ENCODE measurements at regions not wholly inside any gene's neighbourhood (a gene's known extent, or its start where the extent isn't known, plus 50 kb on each side); places are given as distances from the start of the nearest gene placed in this dataset.

- TF ChIP-seq CTCF (IDR thresholded peaks at IDR 0.05) (no peak), POLR2A (IDR thresholded peaks at IDR 0.05) (no peak)
Measured at GRCh38 chr20:52652271-52652670, 319.9 kb upstream of the TSHZ2 start.

Data from Peyer's patch (tissue), 4 donors.